Lower leg skin (tissue), 4 donors: ENCODE measurements at regions not wholly inside any gene's neighbourhood (a gene's known extent, or its start where the extent isn't known, plus 50 kb on each side); places are given as distances from the start of the nearest gene placed in this dataset.

Experiments used
- DNase-seq, 2 donors: peaks; one replicate each; pipeline ENCODE4 v3.0.0-alpha.2; 2019; ENCODE audit warnings: low spot score in 2 of 2
- H3K4me3 ChIP-seq: fragments of 200-600 bp; sonication (generic); 2 replicates; pipeline ENCODE4 v1.5.1; 2017; ENCODE audit warnings: mild to moderate bottlenecking, low read depth; ENCODE audit not compliant: poor library complexity, severe bottlenecking
- POLR2A ChIP-seq, 2 donors: fragments of 450-650 bp; IDR thresholded peaks; one replicate each; pipeline ENCODE4 v1.6.1; 2016 to 2017; ENCODE audit warnings: antibody characterized with exemption in 2 of 2, mild to moderate bottlenecking in 1 of 2, moderate library complexity in 1 of 2
- WGBS, 2 donors: methylation state at CpG; one replicate each; pipeline ENCODE4 v1.1.5; 2018; 5-methylcytosine and 5-hydroxymethylcytosine counted together
- intact Hi-C: fragments of 100-400 bp; cut with DNase I; formaldehyde crosslinking; loops from one replicate; pipeline ENCODE4 v1.15.0; 2023; ENCODE audit warnings: low total_unique reads
- TF ChIP-seq, protein P1 (sequence below), 3 donors: fragments of 450-650 bp; IDR thresholded peaks; one replicate each; pipeline ENCODE4 v1.5.1; 2016; ENCODE audit warnings: antibody characterized with exemption in 3 of 3, mild to moderate bottlenecking in 3 of 3, moderate library complexity in 2 of 3

DNA sequence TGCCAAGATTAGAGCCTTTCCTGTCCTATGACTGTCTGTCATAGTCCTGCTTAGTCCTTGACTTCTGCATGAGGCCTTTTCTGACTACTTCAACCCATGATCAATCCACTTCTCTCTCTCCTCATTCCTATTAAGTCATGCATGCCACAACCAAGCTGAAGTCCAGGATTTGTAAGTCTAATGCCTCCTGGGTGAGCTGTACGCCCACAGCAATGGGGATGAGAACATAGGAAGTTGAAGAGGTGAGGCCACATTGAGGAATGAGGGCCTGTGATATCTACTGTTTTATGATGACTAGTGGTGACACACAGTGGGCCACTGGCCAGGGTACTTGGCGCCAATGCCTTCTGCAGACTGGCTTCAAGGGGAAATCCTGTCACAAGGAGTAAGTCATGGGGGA lies 994.1 kb upstream of the TMEM132C start:
- H3K4me3 ChIP-seq, result no peak overlapping the region
- no peak for TF ChIP-seq POLR2A (IDR thresholded peaks at IDR 0.05)
- TF ChIP-seq, protein P1, sequence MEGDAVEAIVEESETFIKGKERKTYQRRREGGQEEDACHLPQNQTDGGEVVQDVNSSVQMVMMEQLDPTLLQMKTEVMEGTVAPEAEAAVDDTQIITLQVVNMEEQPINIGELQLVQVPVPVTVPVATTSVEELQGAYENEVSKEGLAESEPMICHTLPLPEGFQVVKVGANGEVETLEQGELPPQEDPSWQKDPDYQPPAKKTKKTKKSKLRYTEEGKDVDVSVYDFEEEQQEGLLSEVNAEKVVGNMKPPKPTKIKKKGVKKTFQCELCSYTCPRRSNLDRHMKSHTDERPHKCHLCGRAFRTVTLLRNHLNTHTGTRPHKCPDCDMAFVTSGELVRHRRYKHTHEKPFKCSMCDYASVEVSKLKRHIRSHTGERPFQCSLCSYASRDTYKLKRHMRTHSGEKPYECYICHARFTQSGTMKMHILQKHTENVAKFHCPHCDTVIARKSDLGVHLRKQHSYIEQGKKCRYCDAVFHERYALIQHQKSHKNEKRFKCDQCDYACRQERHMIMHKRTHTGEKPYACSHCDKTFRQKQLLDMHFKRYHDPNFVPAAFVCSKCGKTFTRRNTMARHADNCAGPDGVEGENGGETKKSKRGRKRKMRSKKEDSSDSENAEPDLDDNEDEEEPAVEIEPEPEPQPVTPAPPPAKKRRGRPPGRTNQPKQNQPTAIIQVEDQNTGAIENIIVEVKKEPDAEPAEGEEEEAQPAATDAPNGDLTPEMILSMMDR (IDR thresholded peaks at IDR 0.05), result no peak
- 75 to 92% methylated on average over 2 of the region's 2 CpGs for WGBS, 2 donors
- intact Hi-C loops, result no loop called here
- no peak for DNase-seq

DNA sequence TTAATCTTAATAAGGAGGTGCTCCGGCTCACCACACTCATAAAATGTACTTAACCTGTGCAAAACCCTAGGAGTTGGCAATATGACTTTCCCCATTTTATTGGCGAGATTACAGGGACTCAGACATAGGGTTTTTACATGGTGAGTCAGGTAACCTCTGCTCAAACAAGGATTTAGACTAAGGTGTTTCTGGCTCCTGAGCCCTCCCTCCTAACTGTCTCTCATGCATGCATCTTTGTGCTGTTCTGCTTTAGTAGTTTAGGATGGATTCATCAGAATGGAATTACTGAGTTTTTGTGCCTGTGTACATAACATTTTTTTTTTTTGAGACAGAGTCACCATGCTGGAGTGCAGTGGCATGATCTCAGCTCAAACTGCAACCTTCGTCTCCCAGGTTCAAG lies 993.3 kb upstream of the TMEM132C start:
- H3K4me3 ChIP-seq, result no peak overlapping the region
- intact Hi-C loops, result no loop called here
- WGBS, 2 donors, result 71 to 79% methylated on average over 3 of the region's 3 CpGs
- no peak for DNase-seq
- TF ChIP-seq, protein P1 (IDR thresholded peaks at IDR 0.05), result no peak
- no peak for TF ChIP-seq POLR2A (IDR thresholded peaks at IDR 0.05)

DNA sequence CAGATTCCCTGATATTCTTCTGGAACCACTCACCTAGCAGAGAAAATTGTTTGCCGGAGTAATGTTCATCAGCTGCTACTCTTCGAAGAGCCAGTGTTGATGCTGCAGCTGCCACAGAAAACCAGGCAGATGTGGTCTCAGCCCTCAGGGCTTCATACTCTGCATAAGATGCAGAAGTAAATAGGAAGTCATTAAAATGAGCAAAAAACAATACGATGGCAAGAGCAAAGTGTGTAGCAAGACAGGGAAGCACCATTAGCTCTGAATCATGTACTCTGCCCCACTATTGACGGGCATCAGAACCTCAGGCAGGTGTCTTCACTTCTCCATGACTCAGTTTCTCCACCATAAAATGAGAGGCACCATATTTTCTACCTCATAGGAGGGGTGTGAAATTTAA lies 991.6 kb upstream of the TMEM132C start:
- intact Hi-C loops, result no loop called here
- TF ChIP-seq, protein P1 (IDR thresholded peaks at IDR 0.05), result no peak
- TF ChIP-seq POLR2A (IDR thresholded peaks at IDR 0.05), result no peak
- H3K4me3 ChIP-seq, result no peak overlapping the region
- peak in 1 of 2 donors; percentile 31 for DNase-seq
- WGBS, 2 donors, result 74% methylated on average over 4 of the region's 4 CpGs

DNA sequence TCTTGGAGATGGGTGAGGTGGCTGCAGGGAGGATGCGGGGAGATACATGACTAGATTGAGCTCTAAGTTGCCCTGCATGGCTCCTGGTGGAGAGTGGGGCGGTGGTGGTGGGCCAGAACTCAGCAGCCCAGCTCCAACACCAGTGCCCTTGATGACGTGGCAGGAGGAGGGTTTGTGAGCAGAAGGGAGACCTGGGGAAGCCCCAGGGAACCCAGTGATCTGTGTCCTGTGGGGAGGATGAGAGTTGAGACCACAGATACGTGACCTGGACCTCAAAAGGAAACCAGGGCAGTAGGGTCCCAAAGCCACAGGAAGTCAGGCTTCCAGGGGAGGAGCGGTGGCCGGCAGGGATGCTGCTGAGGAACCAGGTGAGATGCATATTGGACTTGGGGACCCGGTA lies 989.1 kb upstream of the TMEM132C start:
- no peak for TF ChIP-seq POLR2A (IDR thresholded peaks at IDR 0.05)
- TF ChIP-seq, protein P1 (IDR thresholded peaks at IDR 0.05), result no peak
- intact Hi-C loops, result no loop called here
- H3K4me3 ChIP-seq, result no peak overlapping the region
- peak in 1 of 2 donors; percentile 49 for DNase-seq
- 69 to 73% methylated on average over 7 of the region's 7 CpGs for WGBS, 2 donors

DNA sequence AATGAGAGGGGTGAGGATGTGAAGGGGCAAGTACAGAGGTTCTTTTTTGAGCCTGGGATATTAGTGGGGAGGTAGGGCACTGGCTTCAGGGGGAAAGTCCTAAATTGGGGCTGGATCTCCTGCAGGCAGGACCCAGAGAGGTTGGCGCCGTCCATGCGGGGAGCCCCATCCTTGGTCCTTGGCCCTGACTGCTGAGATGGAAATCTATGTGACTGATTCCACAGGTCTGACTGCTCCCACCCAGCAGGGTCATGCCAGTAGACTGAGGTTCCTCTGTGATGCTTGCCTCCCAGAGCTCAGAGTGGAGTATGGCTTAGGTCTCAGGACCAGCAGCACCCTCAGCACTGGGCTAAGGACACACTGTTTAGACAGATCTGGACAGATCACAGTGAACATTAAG lies 988.6 kb upstream of the TMEM132C start:
- TF ChIP-seq POLR2A (IDR thresholded peaks at IDR 0.05), result no peak
- TF ChIP-seq, protein P1 (IDR thresholded peaks at IDR 0.05), result no peak
- DNase-seq, result peak in 1 of 2 donors; percentile 43
- intact Hi-C loops, result no loop called here
- WGBS, 2 donors, result 92 to 97% methylated on average over 3 of the region's 3 CpGs
- H3K4me3 ChIP-seq, result no peak overlapping the region
